ENCODE measurements at regions not wholly inside any gene's neighbourhood (a gene's known extent, or its start where the extent isn't known, plus 50 kb on each side); places are given as distances from the start of the nearest gene placed in this dataset.

GRCh38 chr14:84543859-84544258, 986.1 kb upstream of the FLRT2 start:
- no peak for TF ChIP-seq ARNT (IDR thresholded peaks at IDR 0.05)
- TF ChIP-seq NFRKB (IDR thresholded peaks at IDR 0.05), result no peak
- TF ChIP-seq LEF1 (IDR thresholded peaks at IDR 0.05; ENCODE audit: borderline replicate concordance), result no peak
- TF ChIP-seq FOXM1 (IDR thresholded peaks at IDR 0.05; ENCODE audit: borderline replicate concordance), result no peak
